MV-4-11 (cell line): ENCODE measurements at regions not wholly inside any gene's neighbourhood (a gene's known extent, or its start where the extent isn't known, plus 50 kb on each side); places are given as distances from the start of the nearest gene placed in this dataset.

Experiments used
- DNase-seq: peaks from one replicate; lab custom pipeline; 2025; lab: John Stamatoyannopoulos, UW

DNA sequence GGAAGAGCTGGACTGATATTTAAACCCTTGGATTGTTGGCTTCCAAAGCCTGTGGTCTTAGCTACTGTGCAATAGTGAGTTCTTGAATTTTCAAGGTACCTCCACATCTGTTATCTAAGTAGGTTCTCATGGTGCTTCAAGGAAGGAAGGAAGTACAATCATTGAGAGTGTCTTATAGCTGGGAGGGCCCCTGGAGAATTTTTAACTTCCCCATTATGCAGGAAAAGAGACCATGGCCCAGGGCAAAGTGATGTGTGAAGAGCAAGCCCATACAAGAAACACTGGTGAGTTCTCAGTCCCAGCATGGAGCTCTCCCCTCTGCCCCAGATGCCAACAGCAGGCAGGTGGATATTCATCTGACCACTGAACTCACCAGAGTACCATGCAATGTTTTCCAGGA is 169.0 kb upstream of the IRX6 start:
- DNase-seq: peak; percentile 53

DNA sequence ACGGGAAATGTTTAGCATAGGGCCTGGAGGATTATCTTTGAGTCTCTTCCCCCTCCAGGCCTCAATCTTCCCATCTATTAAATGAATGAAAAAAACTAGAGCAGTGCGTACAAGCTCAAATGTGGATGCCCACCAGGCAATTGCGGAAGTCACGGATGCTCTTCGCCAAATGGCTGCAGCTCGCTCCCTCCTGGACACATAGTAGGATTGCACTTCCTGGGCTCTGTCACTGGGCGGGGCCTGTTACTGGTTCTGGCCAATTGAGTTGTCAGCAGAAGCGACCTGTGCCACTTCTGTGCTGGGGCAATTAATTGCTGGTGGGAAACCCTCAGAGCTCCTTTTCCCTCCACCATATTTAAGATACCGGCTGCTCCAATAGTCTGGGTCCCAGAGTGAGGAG is 168.2 kb upstream of the IRX6 start:
- no peak for DNase-seq

DNA sequence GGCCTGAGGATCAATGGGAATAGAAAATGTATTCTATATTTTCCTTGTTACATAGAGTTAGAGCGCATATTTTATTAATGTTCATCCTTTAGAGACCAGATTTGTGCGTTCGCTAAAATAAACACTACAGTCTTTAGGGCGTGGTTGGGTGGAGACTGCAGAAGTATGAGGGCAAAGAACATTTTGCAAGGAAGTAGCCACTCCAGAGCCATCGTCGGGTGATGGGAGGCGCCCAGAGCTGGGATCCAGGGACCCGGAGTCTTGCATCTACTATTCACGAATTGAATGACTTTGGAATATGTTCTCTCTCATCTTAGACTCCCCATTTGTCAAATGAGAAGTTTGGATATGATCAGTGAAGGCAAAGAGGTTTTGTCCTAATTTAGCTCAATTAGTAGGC is 154.2 kb upstream of the IRX6 start:
- DNase-seq: no peak

DNA sequence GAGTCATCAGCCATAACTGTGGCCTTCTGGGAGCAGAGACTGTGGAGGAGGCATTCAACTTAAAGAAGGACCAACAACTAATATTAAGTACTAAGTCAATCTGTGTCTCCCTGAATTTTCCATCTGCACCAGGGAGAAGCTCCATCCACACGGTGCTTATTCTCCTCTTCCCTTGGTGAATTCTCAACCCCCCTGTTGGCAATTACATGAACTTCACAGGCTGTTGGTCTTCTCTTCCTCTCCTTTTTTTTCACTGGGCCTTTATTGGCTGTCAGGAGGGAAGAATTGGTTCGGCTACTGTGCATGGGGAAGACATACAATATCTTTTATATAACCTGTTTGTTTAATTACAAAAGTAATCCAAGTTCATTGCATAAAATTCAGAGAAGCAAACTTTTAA is 152.8 kb upstream of the IRX6 start:
- DNase-seq: no peak

DNA sequence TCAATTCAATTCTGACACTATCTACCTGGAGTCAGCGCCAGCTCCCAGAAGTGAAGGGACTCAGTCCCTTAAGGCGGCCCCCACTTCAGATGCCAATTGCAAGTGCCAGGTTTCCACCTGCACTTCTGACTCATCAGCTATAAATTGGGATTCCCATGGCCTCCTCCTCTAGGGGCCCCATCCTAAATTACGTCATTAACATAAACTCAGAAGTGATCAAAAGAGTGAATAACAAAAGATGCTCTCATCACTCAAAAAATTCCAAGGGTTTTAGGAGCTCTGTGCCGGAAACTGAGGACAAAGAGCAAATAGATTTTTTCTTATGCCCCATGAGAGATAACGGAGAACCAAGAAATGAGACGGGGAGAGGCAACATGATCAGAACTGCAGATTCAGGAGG is 148.6 kb upstream of the IRX6 start:
- no peak for DNase-seq

DNA sequence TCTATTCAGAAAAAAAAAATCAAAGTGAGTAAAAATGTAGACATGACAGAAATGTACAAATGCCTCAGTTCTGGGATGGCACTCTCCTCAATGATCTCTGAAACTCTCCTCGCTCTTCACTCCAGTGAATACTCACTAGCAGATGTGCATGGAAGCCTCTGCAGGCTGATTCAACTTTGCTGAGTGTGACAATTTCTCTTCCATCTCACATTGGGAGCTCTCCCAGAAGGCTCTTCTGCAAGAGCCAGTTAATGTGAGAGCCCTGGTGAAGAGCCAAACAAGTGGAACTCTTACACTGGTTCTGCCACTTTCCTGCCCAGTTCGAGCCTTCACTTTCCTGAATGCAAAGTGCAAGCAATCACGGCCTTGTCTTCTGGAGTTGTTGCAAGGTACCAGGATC is 147.1 kb upstream of the IRX6 start:
- DNase-seq: no peak

DNA sequence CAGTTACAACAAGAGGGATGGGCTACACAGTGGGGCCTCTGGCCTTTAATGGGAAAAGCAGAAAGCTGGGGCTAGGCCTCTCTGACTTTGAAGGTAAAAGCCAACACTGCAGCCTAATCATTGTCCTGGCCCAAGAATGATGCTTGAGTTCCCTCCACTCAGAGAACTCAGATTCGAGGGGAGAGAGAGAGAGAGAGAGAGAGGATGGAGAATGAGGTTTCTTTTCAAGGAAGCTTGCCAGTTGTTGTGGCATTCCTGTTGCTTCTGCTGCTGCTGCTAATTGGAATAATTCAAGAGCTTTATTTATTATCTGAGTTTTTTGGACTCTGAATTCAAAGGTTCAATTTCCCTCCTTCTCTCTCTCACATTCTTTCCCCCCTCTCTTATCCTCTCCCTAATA is 144.6 kb upstream of the IRX6 start:
- no peak for DNase-seq

DNA sequence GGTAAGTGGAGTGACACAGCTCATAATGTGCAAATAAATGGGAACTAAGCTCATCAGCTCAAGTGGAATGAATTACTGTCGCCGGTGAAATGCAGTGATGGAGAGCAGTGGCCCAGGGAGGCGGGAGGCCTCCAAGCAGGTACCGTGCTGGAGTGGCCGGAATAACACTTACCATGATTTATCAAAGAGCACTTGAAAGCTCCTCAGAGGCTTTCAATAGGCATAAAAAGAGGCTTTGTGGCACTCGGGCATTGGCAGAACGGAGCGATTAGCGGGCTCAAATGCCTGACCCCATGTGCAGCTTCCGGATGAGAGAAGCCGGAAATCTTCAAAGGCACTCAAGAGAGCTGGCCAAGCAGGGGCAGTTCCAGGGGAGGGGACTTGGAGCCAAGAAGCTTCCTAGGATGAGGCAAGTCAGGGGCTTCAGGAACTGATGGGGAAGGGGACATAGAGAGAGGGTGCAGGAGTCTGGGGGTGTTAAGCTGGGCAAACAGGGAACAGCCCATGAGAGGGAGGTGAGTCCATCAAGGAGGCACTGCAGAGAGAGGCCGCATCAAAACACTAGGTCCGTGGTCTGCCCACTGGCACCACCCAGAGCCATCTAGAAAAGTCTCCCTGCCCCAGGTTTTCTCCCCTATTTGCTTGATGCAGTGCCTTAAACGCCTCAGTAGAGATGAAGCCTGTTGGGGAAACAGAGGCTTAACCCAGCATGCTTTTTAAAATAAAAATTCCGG is 144.0 kb upstream of the IRX6 start:
- no peak for DNase-seq

DNA sequence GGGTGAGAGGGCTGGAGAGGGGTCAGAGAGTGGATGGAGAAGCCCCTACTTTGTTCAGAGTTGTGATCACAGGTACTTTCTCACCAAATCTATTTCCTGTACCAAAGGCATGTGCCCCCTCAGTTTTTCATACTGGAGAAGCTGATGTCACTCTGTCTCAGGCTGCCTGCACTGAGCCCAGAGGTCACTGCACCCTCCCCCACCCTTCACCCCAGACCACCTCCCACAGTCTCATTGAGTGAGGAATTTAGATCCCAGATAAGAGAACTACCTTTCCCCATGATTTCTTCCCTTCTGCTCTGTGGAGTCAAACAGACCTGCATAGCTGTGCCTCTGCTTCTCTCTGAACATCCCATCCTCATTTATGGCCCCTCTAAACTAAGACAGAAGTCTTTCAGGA is 140.0 kb upstream of the IRX6 start:
- no peak for DNase-seq

DNA sequence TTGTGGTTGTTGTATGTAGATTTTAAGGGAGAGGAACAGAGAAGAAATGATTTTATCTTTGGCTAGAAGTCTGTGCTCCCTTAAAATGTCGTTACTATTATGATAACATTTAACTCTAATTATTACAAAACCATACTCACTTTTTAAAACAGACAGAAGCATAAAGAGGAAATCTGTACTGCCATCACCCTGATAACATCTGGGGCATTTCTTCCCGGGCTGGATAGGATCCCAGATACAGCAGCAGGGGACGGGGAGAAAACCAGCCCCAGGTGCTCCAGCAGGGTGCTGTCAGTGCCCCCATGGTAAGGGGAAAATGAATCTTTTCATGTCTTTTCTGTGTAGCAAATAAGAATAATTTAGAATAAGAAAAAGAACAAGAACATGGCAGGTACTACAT is 139.4 kb upstream of the IRX6 start:
- no peak for DNase-seq

DNA sequence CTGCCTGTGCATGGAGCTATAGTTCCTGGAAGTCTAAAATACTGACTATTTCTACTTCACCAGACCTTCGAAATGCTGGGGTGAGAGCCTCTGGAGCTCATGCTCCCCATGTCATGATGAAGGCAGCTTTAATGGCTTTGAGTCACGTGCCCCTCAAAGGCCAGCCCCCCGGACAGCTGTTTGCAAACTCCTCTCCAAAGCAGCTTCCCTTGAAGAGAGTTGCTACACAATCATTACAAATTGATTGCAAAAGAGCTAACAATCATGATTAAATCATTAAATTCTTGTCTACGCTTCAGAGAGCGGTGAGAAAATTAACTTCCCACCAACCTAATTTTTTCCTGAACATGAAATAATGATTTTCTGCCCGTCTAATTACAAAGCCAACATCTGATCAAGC is 134.8 kb upstream of the IRX6 start:
- DNase-seq: no peak

DNA sequence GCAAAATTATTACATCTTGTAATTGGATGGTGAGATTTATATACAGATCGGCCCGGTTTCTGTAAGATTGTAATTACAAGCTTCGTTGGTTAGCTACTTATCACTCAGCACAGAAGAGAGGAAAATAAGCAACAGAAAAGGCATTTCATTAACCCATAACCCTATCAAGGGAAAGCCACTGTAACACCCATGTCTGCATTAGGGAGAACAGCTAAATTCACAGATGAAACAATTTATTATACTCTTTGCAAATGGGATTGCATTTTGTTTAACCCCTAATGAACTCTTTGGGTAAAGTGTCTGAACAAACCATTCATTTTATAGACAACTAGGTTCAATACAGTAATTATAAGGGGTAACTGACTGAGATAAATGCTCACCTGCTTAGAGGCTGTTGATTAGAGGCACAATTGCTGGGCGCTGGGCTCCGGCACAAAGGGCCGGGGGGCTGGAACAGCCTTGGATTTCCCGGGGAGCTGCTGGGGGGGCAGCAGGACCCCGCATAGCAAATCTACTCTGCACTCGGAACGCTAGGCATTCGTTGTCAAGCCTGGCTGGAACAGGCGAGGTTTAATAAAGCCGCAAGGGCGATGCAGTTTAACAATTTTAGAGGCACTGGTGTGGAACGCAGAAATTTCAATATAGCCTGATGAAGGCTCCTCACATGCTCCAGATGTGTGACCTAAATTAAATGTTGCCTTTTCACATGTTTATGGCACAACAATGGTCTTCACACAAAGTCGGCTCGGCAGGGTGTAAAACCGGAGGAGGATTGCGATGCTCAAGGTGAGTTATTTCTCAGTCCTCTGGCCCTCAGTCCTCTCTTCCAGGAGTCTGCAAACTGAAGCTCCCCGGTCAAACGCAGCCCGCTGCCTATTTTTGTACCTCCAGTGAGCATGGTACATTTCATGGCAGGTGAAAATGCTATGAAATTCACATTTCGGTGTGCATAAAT is 134.0 kb upstream of the IRX6 start:
- no peak for DNase-seq

DNA sequence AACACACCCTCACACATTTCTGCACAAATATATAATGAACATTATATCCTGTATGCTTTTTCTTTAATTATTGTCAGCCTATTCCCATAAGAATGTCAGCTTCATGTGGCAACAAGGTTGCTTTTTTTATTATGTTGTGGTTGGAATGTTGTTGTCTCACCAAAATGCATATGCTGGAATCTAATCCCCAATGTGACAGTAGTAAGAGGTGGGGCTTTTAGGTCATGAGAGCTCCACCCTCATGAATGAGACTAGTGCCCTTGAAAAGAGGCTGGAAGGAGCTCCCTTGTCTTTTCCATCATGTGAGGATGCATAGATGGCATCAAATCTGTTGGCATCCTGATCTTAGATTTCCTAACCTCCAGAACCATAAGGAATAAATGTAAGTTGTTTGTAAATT is 131.3 kb upstream of the IRX6 start:
- no peak for DNase-seq

DNA sequence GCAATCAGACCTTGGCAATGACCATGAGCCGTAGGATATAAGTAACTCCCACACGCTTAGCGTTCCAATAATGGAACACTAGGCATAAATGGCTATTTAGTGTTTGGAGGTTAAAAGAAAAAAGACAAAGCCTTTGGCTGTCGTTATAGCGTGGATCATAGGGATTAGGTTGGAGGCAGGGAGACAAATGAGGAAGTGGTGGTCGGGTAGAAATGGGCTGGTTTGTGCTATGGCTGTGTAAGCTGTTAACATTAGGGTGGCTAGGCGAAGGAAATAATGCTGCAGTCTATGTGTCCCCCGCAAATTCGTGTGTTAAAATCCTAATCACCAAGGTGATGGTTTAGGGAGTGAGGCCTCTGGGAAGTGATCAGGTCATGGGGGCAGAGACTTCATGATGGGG is 120.4 kb upstream of the IRX6 start:
- DNase-seq: peak; percentile 81

DNA sequence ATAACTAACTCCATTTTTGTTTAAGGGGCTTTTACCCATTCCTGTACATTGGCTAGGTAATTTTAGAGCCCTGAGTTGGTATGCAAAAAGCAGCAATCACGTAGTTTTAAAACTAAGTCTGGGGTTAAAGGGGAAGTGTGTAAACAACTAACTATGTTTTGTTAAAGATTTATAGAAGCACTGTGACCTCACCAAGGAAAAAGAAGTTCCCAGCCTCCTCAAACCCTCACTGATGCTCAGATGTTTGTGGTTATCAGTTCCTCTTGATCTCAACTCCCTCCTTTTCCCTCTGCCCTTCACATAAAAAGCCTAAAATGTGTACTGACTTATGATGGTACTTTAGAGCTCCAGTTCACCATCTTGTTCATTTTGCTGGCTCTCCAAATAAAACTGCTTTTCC is 119.9 kb upstream of the IRX6 start:
- DNase-seq: peak; percentile 89

DNA sequence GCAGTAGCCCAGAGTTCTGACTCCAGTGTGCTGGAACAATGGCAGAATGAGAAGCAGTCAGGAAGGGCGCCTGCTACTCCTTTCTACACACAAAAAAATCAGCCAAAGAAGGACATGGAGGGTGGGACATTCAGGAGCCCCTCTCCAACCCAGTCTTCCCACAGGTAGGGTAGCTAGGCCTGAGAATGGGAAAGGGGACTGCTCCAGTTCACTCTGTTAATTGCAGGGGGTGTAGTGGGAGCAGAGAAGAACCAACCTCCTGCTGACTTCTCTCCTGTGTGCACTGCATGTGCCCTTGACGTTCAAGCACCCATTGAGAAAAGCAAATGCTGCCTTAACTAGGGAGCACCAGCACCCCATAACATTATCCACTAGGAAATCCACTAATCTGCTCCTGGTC is 119.1 kb upstream of the IRX6 start:
- no peak for DNase-seq

DNA sequence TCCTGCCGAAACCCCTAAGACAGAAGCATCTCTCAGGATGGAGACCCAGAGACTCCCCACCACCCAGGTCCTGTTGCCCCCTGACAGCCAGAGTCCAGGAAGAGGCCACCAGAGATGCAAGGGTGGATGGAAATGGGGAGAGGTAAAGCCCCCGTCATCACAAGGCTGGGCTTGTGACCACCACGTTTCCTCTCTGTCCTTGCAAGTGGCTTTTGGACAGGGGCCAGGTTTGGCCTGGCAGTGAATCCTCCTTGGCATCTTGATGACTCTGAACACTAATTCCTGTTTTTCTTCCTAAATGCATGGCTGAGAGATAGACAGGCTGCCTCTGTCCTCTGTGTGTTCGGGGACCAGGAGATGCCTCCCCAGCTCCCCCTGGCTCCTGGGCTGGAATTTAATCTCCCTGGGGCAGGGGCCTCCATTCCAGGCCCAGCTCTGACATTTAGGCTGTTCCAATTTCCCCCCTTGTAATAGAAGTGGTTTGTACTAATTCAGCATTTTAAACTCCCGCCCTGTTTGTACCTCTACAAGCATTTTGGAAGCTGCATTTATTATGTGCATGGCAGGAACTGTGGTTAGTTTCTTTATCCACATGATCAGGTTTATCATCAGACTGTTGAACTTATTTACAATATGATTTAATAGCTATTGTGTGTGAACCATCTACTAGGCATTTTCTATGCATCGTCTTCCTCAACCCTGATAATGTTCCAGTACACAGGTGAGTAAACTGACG is 116.1 kb upstream of the IRX6 start:
- DNase-seq: no peak

DNA sequence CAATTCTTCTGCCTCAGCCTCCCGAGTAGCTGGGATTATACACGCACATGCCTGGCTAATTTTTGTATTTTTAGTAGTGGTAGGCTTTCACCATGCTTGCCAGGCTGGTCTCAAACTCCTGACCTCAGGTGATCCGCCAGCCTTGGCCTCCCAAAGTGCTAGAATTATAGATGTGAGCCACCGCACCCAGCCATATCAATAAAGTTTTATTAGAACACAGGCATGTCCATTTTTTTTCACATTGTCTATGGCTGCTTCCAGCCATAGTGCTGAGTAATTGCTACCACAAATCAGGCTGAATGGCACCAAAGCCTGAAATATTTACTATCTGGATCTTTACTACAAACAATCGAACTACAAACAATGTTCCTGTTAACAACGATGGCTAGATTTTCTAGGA is 114.4 kb upstream of the IRX6 start:
- DNase-seq: no peak

DNA sequence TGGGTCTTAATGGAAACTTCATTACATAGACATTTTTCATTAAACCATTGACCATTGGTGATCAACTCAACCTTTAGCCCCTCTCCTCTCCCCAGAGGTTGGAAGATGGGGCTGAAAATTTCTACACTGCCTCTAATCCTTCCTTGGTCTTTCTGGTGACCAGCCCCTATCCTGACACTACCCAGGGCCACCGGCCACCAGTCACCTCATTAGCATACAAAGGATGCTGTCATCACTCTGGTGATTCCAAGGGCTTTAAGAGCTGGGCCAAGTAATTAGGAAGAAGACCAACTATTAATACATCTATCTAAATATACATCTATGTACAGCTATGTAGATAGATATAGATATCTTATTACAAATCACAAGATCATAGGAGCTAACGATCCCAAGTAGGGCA is 111.2 kb upstream of the IRX6 start:
- DNase-seq: no peak

DNA sequence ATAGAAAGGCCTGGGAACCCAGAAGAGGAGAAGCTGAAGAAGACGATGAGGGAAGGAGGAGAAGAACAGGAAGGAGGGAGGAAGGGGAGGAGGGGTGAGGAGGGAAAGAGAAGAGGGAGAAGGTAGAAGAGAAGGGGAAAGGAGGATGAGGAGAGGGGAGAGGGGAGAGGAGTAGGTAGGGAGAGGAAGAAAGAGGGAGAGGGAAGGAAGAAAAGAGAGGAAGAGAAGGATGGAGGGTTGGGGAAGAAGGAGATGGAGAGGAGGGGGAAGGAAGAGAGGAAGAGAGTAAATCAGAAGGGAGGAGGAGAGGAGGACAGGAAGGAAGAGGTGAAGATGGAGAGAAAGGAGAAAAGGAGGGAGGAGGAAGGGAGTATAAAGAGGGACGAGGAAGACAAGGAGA is 109.6 kb upstream of the IRX6 start:
- no peak for DNase-seq

DNA sequence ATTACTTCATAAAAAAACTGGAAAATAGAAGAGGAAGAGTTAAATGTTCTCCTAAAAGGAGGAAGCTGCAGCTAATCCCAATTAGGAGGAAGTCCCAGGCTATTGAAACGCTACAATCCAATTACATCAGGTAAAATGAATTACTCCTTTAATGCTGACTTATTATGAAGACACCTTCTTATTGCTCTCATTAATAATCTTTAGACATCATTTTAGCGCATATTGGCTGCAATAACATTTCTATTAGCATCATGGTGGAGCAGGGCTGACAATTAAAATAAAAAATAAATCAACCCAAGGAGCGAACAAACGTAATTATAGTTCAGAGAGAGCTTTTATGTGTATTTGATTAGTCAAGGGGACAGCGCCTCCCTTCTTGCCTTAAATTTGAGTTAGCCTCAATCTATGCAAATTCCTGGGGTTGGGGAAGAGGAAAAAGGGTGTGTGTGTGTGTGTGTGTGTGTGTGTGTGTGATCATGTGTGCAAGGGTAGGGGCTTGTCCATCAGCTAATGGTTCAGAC is 109.0 kb upstream of the IRX6 start:
- DNase-seq: no peak

DNA sequence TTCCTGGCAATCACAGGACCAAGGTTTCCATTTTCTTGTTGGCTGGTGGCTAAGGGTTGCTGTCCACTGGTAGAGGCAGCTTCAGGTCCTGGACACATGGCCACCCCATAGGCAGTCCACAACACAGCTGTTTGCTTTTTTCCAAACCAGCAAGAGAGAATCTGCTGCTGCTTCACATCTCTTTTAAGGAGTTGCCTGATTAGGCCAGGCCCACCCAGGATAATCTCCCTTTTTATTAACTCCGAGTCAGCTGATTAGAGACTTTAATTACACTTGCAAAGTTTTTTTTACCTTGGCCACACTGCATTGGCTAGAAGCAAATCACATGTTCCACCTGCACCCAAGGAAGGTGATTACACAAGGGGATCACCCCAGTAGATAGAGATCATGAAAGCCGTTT is 106.6 kb upstream of the IRX6 start:
- no peak for DNase-seq

DNA sequence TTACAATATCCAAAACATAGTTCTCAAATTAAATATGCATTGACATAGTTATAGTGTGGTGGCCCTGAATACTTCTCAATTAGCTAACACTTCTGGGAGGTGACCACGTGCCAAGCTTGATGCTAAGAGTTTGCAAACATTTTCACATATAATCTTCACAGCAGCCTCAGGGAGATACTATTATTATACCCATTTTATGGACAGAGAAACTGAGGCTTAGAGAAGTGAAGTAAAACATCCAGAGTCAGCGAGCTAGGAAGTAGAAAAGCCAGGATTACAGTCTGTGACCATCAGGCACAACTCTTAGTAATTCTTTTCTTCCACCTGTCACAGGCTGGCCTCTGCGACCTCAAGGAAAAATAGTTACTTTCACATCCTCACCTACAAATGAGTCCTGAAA is 102.2 kb upstream of the IRX6 start:
- DNase-seq: no peak
